ENCODE measurements at regions not wholly inside any gene's neighbourhood (a gene's known extent, or its start where the extent isn't known, plus 50 kb on each side); places are given as distances from the start of the nearest gene placed in this dataset.
"Not testable (repeated sequence)": the region's sequence is repeated elsewhere in the genome, so short reads cannot be mapped to it uniquely, and the experiment has no call there.

DNA sequence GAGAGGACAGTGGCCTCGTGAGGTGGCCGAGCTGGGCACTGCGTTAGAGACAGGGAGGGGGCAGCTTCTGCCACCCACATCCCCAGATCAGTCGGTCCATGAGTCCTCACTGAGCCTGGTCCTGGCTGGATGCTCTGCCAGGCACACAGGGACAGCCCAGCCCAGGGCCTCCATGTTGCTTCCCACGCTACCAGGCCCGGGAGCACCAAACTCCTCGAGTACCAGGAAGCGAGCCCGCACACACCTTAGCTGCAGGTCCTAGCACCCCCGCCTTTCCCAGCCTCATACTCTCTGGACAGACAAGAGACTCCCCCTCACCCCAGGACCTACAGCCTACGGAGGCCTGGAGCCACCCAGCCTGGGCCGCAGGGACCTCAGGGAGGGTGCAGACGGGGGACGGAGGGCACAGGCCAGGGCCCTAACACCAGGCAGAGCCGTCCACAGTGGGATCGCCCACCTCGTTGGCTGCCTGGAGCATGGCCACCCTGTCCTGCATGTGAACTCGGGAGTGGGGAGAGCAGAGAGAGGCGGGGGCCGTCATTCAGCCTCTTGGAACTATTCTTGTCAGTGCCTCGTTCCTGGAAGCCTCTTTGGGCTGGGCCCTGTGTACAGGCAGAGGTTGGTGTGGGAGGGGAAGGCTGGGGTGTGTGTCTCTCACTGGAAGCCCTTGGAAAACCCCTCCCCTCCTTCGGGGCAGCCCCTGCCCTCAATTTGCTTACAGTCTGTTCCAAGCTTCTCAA lies 90.9 kb upstream of the RUNX3 start:
- no peak for DNase-seq

DNA sequence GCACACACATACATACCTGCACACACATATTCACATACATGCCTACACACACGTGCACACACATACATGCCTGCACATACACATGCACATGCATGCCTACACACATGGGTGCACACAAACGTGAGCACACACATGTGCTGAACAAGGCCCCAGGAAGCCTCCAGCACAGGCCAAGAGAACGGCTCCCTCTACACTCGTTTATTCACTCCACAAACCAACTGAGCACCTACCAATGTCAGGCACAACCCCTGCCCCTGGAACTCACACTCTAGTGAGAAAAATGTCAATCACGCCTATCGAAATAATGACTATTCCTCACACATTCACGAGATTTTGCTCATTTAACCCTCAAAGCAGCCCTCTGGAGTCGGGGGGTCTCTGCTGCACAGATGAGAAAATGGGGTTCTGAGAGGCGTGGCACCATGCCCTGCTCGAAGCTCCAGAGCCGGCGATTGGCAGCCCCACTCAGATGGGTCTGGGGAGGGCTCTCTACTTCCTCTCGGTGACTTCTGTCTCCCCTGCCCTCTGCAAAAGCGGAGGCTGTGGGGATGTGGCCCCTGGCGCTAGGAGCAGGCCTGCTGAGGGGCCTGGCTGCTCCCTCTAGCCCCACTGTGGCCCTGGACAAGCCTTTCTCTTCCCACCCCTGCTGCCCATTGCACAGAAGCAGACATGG lies 90.2 kb upstream of the RUNX3 start:
- DNase-seq = no peak

DNA sequence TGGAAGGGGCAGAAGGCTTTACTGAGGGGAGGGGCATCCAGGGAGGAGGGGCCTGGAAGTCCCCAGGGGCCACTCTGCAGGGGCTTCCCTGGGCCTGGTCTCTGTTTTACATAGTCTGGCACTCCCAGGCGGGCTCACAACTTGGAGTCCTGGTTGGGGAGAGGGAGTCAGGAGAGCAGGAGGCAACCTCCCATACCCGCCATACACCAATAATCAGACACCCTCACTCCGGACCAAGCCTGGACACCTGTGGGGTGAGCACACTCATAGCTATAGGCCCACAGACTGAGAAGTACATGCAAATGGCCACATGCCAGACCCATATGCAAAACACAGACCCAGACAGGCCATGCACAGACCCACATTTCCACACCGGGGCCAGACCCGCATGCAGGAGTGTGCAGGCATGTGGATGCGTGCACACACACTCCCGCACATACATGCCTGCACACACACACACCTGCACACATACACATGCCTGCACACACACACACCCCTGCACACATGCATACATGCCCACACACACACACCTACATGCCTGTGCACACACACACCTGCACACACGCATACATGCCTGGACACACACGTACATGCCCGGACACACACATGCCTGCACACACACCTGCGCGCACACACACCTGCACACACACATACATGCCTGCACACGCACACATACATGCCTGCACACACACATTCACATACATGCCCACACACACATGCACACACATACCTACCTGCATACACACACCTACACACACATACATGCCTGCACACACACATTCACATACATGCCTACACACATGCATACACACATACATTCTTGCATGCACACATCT lies 89.5 kb upstream of the RUNX3 start:
- DNase-seq = peak; percentile 16

DNA sequence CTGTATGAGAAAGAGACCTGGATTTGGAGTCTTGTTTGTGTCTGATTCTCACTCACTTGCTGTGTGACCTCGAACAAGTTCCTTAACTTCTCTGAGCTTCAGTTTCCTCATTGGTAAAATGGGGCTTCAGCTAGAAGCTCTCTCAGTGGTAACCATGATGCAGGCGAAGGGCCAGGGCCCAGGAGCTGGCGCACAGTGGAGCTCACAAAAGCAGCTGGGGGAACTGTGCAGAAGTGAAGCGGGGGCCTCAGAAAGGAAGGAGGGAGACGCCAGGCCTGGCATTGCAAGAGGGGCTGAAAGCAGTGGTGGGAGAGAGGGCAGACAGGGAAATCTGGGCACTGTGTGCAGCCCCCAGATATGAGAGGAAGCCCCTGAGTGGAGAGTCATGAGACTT lies 88.9 kb upstream of the RUNX3 start:
- no peak for DNase-seq

DNA sequence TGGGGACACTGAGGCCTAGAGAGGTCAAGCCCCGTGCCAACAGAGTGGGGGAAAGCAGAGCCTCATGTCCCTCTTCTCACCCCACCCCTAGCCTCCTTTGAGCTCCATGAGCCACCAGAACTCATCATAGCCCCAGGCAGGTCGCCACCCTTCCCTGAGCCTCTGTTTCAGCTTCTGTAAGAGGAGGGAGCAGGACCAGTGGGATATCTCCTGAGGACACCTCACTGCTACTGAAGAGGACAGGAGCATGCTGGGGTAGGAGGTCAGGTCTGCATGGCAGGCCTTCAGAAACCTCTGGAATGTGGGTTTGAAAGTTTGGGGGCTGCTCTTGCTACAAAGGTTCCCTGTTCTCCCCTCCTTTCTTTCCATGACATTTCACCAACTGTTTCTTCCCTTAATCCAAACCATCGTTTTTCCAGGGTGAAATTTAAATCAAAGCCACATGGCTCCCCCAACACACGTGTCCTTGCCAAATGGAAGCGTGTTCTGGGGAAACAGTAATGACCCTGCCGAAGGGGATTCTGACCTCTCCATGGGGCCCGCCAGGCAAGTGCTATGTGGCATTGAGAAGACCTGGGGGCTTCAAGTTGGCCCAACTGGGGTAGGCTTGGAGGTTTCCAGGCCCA lies 88.1 kb upstream of the RUNX3 start:
- no peak for DNase-seq

DNA sequence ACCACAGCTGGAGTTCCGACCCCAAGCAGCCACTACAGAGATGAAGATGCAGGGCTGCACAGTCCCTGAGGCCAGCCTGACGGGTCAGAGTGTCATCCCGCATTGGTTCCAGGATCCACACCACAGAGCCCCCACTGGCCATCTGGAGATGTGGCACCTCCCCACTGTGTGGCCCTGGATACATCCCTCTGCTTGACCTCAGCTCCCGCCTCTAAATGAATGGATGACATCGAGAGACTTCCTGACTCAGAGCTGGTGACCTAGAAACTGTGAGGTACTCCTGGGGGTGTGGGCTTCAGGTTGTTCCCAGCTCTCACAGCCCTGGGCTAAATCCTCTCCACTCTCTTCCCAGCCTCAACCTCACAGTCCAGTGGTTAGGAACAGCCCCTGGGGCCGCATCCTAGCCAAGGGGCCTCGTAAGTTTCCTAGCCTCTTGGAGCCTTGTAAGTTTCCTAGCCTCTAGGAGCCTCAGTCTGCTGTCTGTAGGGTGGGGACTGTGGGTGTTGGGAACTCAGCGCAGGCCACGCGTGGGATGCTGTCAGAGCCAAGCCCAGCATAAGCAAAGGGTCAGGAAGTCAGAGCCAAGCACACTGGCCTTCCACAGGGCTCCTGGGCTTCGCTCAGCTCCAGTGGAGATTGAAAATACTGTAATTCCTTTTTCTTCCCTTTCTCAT lies 87.5 kb upstream of the RUNX3 start:
- no peak for DNase-seq

DNA sequence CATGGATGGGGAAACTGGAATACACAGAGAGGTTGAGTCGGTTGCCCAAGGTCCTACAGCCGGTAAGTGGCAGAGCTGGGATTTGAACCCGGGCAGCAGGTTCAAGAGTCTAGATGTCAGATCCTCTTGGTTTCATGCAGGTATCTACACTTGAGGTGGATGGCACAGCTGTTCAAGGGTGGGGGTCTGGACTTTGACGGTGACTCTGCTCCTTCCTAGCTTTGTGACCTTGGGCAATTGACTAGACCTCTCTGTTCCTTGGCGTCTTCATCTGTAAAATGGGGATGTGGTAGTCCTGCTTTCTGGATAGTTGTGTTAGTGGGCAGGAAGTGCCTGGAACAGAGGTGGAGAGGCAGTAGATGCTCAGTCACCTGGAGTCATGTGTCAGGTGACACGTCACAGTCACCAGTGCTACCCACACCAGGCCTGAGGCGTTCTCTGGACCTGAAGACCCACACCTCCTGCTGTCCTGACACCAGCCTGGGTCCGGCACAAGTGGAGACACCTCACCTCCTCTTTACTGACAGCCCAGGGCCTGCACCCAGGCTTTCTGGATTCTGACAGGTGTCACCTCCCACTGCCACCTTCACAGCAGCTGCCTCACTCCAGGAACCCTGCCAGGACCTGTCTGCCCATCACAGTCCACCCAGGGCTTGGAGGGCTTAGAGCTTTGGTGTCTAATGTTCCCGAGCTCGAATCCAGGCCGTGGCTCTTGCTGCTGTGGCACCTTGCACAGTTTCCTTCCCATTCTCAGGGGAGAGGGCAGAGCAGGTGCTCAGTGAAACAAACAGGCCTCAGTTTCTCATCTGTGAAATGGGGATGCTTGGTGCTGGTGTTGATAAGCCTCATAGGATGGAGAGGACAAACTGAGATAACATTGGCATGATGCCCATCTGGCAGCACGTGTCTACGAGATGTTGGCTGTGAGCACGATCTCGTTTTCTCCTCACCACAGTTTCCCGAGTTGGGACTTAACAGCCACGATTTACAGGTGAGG lies 83.2 kb upstream of the RUNX3 start:
- no peak for DNase-seq

DNA sequence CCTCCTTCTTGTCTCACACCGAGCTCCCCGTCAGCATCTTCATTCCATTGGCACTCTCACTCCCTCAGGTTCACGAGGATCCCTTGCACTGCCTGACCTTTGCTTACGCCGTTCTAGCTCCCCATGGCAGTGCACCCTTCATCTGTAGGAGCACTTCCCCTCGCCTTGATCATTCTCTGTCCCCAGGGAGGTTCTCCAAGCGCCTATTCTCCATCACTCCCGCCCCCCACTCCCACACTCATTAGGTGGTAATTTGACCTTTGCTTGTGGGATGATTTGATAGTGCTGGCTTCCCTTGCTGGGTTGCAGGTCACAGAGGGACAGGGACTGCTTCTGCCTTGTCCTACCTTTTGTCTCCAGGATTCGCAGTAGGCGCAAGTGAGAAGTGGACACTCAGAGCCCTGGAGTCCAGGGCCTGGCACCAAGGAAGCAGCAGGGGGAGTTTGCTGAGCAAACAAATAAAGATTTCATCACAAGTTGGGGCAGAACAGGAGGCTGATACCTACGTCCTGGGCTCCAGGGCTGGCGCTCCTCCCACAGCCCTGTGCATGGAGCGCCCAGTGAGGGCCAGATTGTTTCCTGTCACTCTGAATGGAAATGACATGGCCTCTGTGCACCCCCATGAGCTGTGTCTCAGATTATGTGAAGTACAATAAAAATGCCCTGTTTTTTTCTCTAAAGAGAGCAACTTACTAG lies 82.0 kb upstream of the RUNX3 start:
- no peak for DNase-seq

DNA sequence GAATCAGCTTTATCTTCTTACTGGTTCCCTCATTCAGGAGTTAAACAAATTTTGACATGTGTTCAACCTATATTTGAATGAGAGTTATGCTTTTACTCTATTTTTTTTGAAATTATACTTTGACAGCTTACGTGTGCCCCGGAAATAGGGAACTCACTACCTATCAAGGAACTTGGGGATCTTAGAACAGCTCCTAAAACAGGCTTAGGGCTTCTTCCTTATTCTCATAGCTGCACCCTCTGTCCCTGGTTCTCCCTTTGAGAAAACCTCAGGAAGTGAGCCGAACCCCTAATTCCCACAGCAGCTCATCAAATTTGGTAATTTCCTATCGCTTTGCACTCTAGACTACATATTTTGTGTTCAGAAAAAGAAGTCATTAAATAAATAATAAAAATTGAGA lies 81.2 kb upstream of the RUNX3 start:
- DNase-seq = no peak

DNA sequence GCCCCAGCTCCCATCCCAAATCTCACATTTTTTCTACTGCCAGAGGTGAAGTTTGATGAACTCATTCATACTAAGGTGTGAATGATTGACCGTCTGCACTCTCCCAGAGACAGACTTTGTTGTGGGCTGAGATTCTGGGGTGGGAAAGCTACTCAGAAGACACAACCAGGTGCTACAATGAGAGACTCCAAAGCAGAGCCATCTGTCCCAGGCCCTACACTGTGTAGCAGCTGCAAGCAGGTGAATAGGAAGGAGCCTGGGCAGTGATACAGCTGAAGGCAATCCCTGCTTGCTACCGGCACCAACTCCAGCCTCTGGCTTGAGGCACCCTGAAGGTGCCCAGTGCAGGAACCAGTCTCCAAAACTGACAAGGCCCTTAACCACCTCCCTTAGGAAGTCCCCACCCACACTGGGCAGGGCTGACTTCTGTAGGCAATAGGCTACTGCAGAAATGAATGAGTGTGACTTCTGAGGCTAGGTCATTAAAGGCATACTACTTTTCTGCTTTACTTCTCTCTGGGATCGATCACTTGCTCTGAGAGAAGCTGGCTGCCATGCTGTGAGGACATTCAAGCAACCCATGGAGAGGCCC lies 79.7 kb upstream of the RUNX3 start:
- DNase-seq = peak; percentile 11

DNA sequence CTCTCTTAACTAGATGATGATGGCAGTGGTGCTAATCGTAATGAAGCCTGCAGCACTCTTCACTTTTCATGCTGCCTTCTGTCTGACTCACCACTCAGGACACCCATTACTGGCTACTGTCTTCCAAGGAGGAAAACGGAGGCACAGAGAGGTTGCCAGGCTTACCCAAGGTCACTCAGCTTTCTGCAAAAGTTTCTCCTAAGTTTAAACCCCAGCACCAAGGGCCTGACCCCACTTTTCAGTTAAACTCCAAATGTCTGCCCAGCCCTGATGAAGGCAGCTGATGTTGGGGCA lies 78.1 kb upstream of the RUNX3 start:
- no peak for DNase-seq

DNA sequence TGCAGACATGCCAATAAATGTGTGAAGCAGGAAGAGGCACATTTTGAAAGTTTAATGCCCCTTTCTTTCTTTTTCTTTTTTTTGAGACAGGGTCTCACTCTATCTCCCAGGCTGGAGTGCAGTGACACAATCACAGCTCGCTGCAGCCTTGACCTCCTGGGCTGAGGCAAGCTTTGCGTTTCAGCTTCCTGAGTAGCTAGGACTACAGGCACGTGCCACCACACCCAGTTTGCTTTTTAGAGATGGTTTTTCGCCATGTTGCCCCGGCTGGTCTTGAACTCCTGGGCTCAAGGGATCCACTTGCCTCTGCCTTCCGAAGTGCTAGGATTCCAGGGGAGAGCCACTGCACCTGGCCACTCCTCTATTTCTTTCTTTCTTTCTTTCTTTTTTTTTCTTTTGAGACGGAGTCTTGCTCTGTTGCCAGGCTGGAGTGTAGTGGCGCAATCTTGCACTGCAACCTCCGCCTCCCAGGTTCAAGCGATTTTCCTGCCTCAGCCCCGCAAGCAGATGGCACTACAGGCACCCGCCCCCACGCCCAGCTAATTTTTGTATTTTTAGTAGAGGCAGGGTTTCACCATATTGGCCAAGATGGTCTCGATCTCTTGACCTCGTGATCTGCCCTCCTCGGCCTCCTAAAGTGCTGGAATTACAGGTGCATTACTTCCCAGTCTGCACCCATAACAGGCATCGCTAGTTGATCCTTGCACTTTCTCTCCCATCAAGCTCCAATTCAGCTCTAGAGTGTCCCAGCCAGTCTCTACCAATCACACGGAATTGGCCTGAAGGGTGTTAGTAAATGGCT lies 77.5 kb upstream of the RUNX3 start:
- not testable (repeated sequence) for DNase-seq

DNA sequence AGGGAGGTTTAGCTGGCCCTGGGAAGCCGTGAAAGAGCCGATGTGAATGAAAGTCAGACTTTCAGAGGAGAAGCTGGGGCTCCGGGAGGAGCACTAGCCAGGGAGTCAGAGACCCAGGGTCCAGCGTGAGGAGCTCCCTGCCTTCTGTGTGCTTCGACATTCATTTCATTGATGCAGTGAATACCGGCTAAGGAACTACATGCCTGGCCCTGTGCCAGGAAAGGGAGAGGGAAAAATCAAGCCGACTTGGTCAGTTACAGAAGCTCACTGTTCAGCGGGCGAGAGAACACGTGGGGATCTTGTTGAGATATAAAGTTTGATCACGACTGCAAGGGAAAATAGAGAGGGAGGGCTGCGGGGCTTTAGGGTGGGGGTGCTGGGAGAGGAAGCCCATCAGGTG lies 76.7 kb upstream of the RUNX3 start:
- DNase-seq = no peak

DNA sequence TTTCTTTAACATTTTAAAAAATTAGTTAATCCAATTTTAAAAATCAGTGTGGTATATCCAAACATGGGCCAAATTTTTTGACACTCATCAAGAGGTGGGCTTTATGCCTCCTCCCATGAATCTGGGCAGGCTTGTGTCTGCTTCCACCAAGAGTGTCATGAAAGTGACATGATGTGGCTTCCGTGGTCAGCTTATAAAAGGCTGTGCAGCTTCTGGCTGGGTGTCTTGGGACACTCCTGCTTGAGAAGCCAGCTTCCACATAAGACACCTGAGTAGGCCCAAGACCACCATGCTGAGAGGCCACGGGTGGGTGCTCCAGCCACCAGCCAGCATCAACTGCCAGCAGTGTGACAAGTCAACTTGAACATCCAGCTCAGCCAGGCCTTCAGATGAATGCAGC lies 74.3 kb upstream of the RUNX3 start:
- DNase-seq = no peak

DNA sequence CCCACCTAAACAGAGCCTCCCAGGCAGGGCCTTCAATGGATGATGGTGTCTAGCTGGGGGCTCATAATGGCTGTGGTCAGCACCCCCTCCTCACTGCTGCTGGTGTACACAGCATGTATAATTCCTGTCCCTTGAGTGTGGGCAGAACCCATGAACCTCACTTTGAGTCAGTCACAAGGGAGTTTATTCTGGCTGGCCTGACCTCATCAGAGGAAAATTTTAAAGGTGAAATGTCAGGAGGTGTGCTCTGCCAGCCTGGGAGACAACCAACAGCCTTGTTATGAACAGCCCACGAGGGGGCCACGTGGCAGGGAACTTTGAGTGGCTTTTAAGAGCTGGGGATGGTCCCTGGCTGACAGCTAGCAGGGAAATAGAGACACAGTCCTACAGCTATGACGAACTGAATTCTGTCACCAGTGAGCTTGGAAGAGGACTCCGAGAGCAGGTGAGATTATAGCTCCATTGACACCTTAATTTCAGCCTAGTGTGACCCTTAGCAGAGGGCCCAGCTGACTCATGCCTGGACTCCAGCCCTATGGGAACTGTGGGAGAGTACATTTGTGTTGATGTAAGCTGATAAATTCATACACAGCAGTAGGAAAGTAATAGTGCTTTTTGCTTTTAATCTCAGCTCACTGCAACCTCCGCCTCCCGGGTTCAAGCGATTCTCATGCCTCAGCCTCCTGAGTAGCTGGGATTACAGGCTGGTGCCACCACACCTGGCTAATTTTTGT lies 73.5 kb upstream of the RUNX3 start:
- DNase-seq = no peak

DNA sequence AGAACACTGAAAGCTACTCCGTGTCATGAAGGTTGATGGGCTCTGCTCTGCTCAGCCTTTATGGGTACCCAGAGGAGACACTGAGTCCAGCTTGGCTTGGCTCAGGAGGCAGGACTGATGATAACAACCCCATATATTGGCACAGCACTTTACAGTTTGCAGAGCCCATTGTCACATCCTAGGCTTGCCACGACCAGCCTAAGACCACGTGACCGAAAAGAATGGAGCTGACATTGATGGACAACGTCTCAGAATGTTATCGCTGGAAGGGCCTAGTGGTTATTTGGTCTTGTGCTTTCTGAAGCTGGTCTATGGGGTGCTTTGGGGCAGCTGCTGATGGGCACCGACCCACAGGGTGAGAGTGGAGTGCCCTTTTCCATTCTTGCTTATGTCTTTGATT lies 72.9 kb upstream of the RUNX3 start:
- no peak for DNase-seq

DNA sequence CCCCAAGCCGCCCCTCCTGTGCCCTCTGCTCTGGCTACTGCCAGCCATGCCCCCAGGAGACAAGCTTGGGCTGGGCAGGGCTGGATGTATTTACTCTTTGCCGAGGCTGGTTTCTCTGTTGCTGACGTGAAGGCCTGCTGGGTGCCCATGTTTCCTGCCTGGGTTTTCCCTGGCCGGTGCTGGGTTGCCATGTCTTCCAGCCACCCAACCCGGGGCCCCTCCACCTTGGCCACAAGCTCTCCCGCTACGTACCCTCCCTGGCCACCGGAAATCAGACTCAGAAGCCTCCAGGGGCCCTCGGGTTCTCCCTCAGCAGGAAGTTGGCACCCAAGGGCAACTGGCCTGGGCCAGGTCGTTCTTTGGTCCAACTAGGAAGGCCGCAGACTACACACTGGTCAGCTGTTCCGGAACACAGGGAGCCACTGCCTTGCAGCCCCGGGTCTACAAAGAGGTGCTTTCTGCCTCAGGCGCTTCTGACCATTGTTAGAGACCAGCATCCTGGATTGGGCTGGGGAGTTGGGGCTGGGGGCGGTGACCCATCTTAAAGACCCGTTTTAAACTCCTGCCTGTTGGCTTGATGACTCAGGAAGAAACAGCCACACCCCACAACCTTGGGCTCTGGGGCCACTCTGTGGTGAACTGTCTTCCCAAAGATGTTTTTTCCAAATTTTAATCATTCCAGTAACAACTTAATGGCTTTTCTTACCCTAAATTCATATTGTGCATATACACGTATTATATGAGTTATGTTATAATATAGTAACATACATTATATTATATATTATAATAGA lies 71.2 kb upstream of the RUNX3 start:
- DNase-seq = peak; percentile 48

DNA sequence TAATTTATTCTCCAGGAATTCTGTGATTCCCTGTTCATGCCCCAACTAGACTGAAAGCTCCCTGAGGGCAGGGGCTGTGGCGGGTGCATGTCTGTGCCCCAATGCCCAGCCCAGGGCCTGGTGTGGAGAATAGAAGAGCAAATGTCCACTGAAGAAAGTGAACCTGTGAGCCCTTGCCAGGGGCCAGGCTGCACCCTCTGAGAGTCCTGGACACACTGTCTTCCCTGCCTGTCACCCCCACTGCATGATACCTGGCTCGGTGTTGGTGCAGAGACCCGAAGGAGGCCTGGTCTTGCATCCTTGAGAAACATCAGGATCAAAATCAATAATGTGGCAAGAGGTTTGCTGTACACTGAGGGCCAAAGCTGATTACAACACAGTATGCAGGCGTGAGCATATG lies 69.8 kb upstream of the RUNX3 start:
- no peak for DNase-seq
